ENCODE measurements at regions not wholly inside any gene's neighbourhood (a gene's known extent, or its start where the extent isn't known, plus 50 kb on each side); places are given as distances from the start of the nearest gene placed in this dataset.

- DNase-seq, result no peak
Measured at GRCh38 chr3:79835701-79836100, 67.9 kb upstream of the ROBO1 start.

- no peak for DNase-seq
Measured at GRCh38 chr3:79824166-79824565, 56.4 kb upstream of the ROBO1 start.

DNA sequence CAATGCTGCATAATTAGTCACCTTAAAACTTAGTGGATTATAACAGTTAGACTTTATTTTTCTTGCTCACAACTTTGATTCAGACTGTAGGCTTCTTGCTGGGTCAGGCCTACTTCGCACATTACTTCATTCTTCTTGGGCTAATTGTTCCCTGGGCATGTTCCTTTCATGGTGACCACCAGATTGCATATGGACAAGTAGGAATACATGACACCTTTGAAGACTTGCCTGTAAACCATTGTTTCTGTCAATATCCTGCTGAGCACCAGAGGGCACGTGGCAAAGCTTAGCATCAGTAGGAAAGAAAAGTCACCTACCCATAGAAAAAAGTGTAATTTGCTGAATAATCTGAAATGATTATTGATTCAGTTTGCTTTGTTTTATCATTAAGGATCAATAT, 54.3 kb upstream of the ROBO1 start:
- no peak for DNase-seq

- no peak for DNase-seq
Measured at GRCh38 chr3:79820089-79820488, 52.3 kb upstream of the ROBO1 start.

GRCh38 chr3:79818015-79818414, 50.2 kb upstream of the ROBO1 start:
- DNase-seq, result no peak
